ENCODE measurements at regions not wholly inside any gene's neighbourhood (a gene's known extent, or its start where the extent isn't known, plus 50 kb on each side); places are given as distances from the start of the nearest gene placed in this dataset.
"Not testable (repeated sequence)": the region's sequence is repeated elsewhere in the genome, so short reads cannot be mapped to it uniquely, and the experiment has no call there.

DNA sequence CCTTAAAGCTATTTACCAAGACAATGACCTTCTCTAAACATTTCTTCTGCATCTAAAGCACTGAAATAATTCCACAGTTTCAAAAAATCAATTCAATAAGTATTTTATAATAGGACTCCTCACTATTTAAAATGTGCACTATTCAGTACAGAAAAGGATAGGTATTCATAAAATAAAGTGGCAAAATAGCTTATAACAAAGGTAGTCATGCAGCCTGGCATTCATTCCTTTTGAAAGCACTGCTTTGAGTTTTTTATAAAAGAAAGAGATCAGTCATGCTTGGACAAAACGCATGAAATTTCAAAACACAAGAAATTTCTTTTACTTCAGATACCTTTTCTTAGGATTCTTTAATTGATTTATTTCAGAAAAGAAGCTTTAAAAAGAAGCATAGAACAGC lies 689.7 kb upstream of the PHF14 start:
- no peak for DNase-seq (ENCODE audit: low spot score)

DNA sequence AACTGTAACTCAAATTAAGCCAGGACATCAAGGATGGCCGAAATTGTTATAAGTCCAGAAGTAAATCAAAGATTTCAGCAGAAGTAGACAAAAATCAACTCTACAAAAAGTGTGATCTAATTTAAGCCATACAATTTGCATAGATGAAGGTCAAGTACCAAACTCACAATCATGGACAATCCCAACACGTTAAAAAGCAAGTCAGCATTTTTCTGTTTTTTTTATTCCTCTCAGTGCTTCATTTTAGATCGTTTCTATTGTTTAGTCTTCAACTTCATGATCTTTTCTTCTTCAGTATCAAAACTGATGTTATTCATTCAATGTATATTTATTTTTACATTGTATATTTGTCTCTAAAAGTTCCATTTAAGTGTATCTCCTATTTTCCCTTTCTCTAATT lies 674.3 kb upstream of the PHF14 start:
- no peak for DNase-seq (ENCODE audit: low spot score)

DNA sequence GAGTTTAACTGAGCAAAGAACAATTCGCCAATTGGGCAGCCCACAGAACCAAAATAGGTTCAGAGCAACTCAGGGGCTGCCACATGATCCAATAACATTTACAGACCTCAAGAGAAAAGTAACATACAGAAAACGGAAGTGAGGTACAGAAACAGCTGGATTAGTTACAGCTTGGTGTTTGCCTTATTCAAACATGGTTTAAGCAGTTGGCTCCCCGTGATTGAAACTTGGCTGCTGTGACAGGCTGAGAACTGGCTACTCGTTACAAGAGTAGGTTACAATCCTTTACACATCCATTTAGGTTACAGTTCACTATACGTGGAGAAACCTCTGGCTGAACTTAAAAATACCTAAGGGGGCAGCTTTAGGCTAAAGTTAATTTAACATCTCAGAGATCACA lies 673.1 kb upstream of the PHF14 start:
- DNase-seq (ENCODE audit: low spot score) = no peak

DNA sequence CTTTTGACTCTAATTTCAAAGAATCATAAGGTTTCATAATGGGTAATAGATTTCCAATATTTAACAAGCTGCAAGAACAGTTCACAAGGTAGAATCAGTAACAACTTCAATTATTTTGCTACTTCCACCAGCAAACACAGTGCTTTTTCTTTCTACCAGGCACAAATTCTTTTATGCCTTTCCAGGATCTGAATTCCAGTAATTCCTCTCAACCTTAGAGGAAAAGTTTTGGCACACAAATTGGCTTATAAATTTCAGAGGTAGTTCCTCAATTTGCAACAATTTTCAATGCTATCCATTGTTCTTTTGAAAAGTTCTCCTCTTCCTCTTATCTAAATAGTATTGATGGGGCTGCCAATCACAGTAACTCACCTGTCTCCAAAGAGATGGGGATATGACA lies 665.4 kb upstream of the PHF14 start:
- DNase-seq (ENCODE audit: low spot score) = no peak

DNA sequence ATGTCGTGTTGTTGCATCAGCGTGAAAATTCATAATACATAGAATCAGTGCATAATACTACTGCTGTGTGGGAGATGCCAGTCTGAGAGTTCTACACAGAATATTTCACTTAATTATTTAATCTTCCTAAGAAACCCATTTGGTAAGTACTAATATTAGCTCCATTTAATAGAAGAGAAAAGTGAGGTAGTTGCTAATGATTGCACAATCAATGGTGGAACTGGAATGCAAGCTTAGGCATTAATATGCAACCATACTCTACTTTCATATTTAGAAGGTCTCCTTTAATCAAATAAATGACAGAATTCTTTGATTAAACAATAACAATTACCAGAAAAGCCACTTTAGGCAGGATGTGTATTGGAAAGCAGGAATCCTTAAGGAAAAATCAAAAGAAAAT lies 660.7 kb upstream of the PHF14 start:
- DNase-seq (ENCODE audit: low spot score) = no peak

DNA sequence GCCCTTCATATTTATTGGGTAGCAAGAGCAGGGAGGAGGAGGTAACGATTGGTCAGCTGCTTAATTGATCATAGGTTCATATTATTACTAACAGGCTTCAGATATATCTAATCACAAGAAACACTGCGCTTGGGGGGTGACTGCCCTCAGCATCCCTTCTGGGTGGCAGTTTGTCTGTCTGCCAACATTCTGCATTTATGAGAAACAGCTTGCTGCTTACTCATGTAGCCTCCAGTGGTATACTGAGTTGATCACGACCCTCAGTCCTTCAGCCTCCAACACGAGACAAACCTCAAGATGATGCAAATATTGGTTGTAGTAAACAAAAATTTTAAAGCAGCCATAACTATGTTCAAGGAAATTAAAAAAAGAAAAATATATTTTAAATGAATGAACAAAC lies 657.8 kb upstream of the PHF14 start:
- DNase-seq (ENCODE audit: low spot score) = no peak

DNA sequence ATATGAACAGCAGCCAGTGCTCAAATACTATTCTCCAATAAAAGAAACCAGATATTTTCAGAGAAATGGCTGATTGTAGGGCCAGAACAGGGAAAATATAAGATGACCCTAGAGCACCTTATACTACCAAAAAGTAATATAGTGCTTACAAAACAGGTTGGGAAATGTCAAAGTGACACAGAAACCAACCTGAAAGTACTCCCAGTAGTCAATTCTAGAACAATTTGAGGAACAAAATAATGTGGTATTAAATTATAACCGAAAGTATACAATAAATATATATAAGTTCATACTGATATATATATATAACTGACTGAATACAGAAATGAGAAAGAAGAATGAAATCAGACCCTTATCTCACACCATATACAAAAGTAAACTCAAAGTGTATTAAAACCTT lies 657.2 kb upstream of the PHF14 start:
- DNase-seq (ENCODE audit: low spot score) = no peak

DNA sequence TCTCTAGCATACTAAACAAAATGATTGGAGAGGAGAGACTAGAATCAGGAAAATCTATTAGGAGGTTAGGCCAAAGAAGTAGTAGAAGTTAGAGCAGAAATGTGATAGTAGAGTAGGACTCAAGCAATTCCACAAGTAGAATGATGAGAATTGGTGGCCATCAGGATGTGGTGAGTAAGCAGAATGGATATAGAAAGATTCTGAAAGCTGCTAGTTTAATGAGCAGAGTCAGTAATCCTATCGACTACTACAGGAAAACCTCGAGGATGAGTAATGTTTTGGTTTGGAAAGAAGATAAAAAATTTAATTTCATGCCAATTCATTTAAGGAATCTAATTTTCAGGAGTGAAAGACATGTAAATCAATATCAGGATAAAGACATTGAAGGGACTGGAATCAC lies 648.3 kb upstream of the PHF14 start:
- no peak for DNase-seq (ENCODE audit: low spot score)

DNA sequence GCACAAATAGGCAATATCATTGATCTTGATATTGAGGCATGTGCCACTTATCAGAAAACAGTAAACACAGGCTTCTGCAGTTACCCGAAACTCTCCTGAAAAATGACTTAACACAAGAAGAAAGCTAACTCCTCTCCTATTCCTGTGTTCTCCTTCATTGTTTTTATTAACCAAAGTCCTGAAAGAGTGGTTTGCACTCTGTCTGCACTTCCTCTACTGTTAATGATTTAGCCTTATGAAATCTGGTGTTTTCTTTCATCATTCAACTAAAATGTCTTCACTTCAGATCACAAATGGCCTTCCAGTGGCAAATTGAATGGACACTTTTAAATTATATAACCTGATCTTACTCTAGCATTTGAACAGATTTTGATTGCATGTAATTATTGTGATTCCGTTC lies 630.6 kb upstream of the PHF14 start:
- DNase-seq (ENCODE audit: low spot score) = no peak

DNA sequence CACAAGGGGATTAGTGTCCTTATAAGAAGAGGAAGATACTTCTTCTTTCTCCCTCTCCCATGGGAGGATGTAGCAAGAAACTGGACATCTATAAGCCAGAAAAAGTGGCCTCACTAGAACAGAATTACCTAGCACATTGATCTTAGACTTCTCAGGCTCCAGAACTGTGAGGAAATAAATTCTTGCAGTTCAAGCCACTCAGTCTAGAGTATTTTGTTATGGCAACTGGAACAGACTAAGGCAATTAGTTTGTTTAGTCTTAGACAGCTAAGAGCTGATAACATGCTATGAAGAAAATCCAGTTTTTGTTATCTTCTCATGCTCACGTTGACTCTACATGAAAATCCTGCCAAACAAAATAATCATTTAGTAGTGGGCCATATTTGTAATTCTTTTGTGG lies 627.6 kb upstream of the PHF14 start:
- DNase-seq (ENCODE audit: low spot score) = no peak

DNA sequence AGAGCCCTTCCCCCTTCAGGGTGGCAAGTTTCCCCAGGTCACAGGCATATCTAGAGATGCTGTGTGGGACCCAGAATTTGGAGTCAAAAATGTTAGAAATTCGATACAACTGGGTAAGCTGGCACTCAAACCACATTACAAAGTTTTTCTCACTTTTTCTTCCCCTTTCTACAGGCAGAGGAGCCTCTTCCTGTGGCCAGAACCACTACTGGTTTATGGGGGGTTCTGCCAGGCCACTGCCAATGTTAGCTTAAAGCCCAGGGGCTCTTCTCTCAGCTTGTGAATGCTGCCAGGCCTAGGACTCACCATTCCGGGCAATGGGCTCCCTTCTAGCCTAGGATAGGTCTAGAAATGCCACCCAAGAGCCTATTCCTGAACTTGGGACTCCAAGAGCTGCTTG lies 617.9 kb upstream of the PHF14 start:
- no peak for DNase-seq (ENCODE audit: low spot score)

DNA sequence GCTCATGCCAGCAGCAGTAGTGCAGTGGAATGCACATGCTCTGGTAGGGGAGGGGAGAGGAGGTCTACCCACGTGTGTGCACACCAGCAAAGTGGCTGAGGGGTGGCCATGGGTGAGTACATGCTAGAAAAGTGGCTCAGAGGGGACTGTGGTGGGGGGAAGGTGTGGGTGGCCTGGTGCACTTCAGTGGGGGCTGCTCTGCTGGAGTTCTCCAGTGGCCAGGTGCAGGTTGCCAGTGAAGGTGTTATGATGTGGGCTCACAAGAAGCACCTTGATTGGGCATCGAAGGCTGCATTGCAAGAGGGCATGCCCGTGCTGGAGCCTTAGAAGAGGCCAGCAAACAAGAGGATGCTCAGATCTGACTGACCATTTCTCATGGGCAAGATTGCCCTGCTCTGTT lies 613.6 kb upstream of the PHF14 start:
- no peak for DNase-seq (ENCODE audit: low spot score)

DNA sequence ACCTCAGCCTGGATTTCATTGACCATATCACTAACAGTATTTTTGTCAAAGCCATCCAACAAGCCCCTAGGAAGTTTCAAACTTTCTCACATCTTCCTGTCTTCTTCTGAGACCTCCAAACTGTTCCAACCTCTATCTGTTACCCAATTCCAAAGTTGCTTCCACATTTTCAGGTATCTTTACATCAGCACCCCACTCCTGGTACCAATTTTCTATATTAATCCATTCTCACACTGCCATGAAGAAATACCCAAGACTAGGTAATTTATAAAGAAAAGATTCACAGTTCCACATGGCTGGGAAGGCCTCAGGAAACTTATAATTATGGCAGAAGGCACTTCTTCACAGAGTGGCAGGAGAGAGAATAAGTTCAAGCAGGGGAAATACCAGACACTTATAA lies 571.9 kb upstream of the PHF14 start:
- DNase-seq (ENCODE audit: low spot score) = no peak

DNA sequence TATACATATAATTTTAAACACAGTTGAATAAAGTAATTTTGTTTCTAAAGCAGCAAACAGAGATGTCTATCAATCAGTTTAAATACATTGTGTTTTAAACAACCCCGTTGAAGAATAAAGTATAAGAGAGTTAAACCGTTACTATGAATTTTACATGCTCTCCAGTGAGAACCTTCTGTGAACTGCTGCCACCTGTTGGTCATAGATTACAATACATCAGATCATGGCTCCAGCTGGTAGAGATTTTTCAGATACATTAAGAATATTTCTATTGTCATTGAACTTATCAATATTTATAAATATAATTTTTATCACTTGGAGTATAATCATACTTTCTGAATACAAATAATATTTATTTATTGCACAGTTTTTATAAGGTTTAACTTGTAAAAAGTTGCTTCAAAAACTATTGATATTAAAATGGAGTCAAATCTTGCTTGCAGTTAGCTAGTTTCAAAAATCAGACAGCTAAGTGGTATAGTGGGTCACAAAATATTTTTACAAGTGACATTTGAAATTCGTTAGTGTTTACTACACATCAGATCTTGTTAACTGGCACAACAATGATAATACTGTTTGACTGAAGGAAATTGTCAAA lies 561.2 kb upstream of the PHF14 start:
- peak; percentile 7 for DNase-seq (ENCODE audit: low spot score)

DNA sequence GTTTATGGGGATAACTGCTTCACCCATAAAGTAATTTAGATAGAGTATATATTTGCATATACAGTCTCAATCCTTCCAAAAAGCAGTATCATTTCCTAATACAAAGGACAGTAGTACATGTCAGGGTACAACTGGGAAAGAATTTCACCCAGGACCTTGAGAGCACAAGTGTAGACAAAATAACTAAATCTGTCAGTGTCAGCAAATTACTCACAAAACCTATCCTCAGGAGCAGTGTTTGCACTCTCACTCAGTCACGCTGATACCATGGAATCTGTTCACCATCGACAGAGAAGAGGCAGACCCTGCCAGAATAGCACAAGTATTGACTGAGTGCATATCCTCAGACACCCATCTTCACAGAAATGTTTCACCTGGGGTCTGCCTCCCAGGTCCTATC lies 554.7 kb upstream of the PHF14 start:
- DNase-seq (ENCODE audit: low spot score) = no peak

DNA sequence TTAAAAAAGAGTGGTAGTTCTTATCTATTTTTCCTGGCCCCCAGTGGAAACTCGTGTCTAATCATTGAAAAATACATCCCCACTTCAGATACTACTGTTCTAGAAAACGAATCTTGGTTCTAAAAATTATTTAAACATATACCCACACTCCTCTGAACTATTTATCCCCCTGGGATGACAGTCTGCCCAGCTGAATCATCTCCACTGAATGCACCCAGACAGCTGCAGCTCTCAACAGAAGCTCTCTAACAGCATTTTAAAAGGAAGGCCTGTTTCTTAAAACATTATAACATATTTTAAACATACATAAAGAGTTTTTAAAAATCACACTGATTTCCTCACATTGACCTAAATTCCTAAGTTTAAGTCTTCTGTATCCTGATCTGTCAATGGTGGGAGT lies 544.6 kb upstream of the PHF14 start:
- no peak for DNase-seq (ENCODE audit: low spot score)

DNA sequence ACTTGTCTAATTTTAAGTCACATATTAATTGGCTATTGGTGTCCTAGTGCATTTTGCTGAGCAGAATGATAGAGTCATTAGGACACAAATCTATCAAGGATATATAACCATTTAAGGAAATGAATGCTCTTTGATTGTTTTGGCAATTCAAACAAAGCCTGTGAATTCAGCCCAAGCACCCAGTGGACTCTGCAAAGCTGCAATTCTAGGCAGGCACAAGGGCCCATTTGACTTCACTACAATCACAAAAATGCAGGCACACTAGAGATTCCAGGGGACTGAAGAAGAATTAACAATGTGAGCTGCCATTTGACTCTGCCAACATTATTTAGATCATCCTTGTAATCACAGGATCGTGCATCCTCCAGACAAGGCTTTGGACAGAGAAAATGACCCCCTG lies 544.2 kb upstream of the PHF14 start:
- no peak for DNase-seq (ENCODE audit: low spot score)

DNA sequence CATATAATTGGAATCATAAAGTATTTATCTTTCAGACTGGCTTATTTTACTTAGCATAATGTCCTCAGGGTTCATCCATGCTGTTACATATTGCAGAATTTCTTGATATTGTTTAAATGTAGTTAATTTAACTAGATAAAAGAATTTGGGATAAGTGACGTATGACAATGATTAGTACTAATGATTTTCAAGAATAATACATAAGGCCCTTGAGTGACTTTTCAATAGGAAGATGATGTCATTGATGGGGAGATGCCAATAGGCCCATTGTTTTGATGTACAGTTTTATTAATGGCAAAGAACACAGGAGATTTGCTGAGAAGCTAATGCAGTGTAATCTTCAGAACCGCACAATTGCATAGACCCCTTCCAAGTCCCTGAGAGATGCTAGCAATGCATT lies 537.4 kb upstream of the PHF14 start:
- no peak for DNase-seq (ENCODE audit: low spot score)

DNA sequence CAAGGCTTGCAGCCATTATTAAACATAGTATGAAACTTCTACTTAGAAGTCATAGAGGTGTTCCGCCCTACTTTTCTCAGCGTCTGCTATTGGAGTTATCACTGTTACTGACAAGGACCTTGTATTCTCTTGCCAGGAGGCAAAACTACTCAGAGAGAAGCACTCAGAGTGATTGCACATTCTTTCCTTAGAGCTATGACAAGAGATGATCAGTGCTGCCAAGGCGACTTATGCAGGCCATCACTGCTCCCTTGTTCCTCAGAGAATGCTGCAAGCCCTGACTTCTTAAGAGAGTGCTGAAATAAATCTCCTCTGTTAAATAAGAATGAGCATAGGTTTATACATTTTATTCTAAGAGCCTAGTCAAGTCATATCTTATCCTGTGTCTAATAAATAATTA lies 534.6 kb upstream of the PHF14 start:
- no peak for DNase-seq (ENCODE audit: low spot score)

DNA sequence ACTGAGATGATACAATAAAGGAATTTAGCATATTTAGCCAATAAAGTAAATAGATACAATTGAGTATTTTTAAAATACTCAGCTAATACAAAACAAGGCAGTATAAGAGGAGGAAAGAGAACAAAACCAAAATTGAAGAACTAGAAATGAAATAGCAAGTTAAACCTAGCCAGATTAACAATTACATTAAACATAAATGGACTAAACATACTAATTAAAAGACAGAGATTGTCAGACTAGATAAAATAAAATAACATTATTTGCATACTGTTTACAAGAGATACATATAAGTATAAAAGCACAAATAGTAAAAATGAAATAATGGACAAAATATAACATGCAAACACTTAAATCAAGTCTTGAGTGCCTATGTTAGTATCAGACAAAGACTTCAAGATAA lies 517.7 kb upstream of the PHF14 start:
- no peak for DNase-seq (ENCODE audit: low spot score)

DNA sequence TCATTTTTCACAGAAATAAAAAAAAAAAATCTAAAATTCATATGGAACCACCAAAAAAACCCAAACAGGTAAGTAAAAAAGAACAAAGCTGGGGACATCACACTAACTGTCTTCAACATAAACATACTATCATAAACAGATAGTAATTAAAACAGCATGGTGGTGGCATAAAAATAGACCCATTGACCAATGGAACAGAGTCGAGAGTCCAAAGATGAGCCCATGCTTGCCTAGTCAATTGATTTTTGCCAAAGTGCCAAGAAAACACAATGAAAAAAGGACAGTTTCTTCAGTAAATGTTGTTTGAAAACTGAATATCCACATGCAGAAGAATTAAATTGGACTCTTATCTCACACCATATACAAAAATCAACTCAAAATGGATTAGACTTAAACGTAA lies 513.2 kb upstream of the PHF14 start:
- DNase-seq (ENCODE audit: low spot score) = no peak

DNA sequence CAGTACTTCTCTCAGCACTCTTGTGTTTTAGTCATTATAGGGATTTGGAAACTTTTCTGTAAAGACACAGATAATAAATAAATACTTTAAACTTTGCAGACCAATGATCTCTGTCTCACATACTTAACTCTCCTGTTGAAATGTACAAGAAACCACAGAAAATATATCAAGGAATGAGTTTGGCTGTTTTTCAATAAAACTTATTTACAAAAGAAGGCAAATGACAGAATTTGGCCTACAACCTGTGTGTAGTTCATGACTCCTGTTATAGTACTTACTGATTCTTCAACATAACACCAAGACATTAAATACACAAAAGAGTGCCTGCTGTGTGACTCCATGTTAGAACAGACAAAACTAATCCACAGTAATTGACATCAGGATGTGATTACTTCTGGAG lies 510.0 kb upstream of the PHF14 start:
- no peak for DNase-seq (ENCODE audit: low spot score)

DNA sequence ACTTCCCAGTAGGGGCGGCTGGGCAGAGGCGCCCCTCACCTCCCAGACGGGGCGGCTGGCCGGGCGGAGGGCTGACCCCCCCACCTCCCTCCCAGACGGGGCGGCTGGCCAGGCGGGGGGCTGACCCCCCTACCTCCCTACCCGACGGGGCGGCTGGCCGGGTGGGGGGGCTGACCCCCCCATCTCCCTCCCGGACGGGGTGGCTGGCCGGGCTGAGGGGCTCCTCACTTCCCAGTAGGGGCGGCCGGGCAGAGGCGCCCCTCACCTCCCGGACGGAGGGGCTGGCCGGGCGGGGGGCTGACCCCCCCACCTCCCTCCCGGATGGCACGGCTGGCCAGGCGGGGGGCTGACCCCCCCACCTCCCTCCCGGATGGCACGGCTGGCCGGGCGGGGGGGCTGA lies 508.1 kb upstream of the PHF14 start:
- DNase-seq (ENCODE audit: low spot score) = not testable (repeated sequence)

DNA sequence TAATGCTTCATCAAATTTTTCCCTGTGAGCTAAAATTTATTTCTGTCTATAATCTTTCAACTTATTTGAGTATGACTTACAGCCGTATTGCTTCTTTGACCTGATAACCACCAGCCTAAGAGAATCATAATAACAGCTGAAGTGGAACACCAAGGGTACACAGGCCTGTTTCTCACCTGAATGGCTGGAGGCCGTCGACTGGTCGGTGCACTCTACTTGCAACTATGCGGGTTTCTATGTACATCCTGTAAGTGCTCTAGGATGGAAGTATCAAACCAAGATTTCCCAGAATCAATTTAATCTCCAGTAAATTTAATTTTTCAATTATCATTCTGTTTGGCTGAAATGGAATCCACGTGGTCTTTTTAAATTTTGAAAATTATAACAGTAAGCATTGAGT lies 504.8 kb upstream of the PHF14 start:
- no peak for DNase-seq (ENCODE audit: low spot score)

DNA sequence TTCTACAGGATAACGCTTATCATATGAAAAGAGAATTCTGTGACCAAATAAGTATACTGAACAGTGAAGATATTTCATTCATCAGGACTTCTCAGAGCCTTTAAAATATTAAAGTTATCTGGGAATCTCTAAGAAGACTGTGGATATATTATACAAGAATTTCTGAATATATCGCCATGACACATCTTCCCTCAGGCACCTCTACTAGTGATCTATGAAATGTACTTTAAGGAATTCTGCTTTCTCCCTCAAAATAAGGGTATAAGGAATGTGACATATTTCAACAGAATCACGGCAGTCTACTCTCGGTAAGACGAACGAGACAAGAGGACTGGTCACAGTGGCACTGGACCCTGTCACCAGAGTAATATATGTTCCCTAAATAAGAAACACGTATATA lies 504.2 kb upstream of the PHF14 start:
- DNase-seq (ENCODE audit: low spot score) = no peak

All from HuH-7.5 (cell line).